H1 (cell line): ENCODE measurements at regions not wholly inside any gene's neighbourhood (a gene's known extent, or its start where the extent isn't known, plus 50 kb on each side); places are given as distances from the start of the nearest gene placed in this dataset.

ENCODE experiments used
- CTCF ChIA-PET: fragments of 300-600 bp; sonication (Branson Sonifier 250); formaldehyde crosslinking; loops from one replicate; lab custom pipeline; 2021; ENCODE audit not compliant: partially characterized antibody; lab: Charles Lee
- POLR2A ChIA-PET: fragments of 300-600 bp; sonication (Branson Sonifier 250); formaldehyde crosslinking; loops from one replicate; lab custom pipeline; 2021; ENCODE audit warnings: inconsistent platforms; ENCODE audit not compliant: partially characterized antibody; lab: Charles Lee
- DNase-seq, 2 experiments: peaks; one replicate each; pipeline versions ENCODE4 v3.0.0 to v3.0.0-alpha.2; 2010 to 2022; ENCODE audit warnings: low spot score in 2 of 2, low read depth in 1 of 2, mixed read lengths in 1 of 2
- FAIRE-seq: peaks from 2 replicates; lab custom pipeline; 2011; peaks lifted over from hg19 to GRCh38; lab: Jason Lieb, UNC
- H2AFZ ChIP-seq: 2 replicates; pipeline ENCODE4 v1.8.1; 2012; ENCODE audit warnings: low read length, inconsistent platforms
- H2AK5ac ChIP-seq: 2 replicates; pipeline ENCODE4 v1.6.1; 2013; ENCODE audit warnings: low read depth, low read length
- H2BK120ac ChIP-seq: replicated peaks from 2 replicates; pipeline ENCODE3; 2013; ENCODE audit warnings: low read depth, low read length, inconsistent platforms
- H2BK12ac ChIP-seq: 2 replicates; pipeline ENCODE4 v1.6.1; 2013; ENCODE audit warnings: low read depth, low read length
- H2BK15ac ChIP-seq: 2 replicates; pipeline ENCODE4 v1.6.1; 2013; ENCODE audit warnings: low read length
- H2BK20ac ChIP-seq: 2 replicates; pipeline ENCODE4 v1.6.1; 2013; ENCODE audit warnings: low read length
- H2BK5ac ChIP-seq: 2 replicates; pipeline ENCODE4 v1.6.1; 2013; ENCODE audit warnings: low read depth, low read length
- H3K14ac ChIP-seq: 2 replicates; pipeline ENCODE4 v1.6.1; 2013; ENCODE audit warnings: inconsistent platforms; ENCODE audit not compliant: insufficient read length
- H3K18ac ChIP-seq: 2 replicates; pipeline ENCODE4 v1.6.1; 2013; ENCODE audit warnings: low read length; ENCODE audit errors: extremely low read depth
- H3K23ac ChIP-seq: 2 replicates; pipeline ENCODE4 v1.6.1; 2013; ENCODE audit warnings: inconsistent platforms; ENCODE audit not compliant: insufficient read length
- H3K23me2 ChIP-seq: 2 replicates; pipeline ENCODE4 v1.6.1; 2013; ENCODE audit warnings: low read depth, low read length
- H3K27ac ChIP-seq: 2 replicates; pipeline ENCODE4 v1.6.1; 2011; ENCODE audit warnings: low read depth, low read length, inconsistent platforms
- H3K27me3 ChIP-seq, 4 experiments: replicated peaks in 1 of 4; 1 replicate in 1 of 4; 2 replicates in 3 of 4; pipeline versions ENCODE4 v1.6.1 to v1.8.1; 2011 to 2013; ENCODE audit warnings: low read length in 3 of 4, mild to moderate bottlenecking in 3 of 4, inconsistent platforms in 2 of 4, mixed read lengths in 2 of 4, moderate library complexity in 1 of 4; ENCODE audit not compliant: control insufficient read depth in 3 of 4, insufficient read depth in 3 of 4; ENCODE audit errors: extremely low read depth in 1 of 4
- H3K36me3 ChIP-seq, 4 experiments: 2 replicates each; pipeline versions ENCODE4 v1.6.1 to v1.8.1; 2011 to 2013; ENCODE audit warnings: mild to moderate bottlenecking in 4 of 4, low read length in 3 of 4, moderate library complexity in 2 of 4, control low read depth in 1 of 4, inconsistent platforms in 1 of 4; ENCODE audit not compliant: insufficient read depth in 4 of 4, control insufficient read depth in 2 of 4
- H3K4ac ChIP-seq: replicated peaks from 2 replicates; pipeline ENCODE3; 2013; ENCODE audit warnings: low read length, low read depth, mixed read lengths, inconsistent platforms; ENCODE audit not compliant: insufficient read length
- H3K4me1 ChIP-seq, 4 experiments: replicated peaks in 1 of 4; 1 replicate in 1 of 4; 2 replicates in 3 of 4; pipeline versions ENCODE4 v1.6.1 to v1.8.1; 2011 to 2013; ENCODE audit warnings: low read length in 3 of 4, inconsistent platforms in 2 of 4, mixed read lengths in 1 of 4; ENCODE audit not compliant: insufficient read depth in 4 of 4, control insufficient read depth in 3 of 4
- H3K4me2 ChIP-seq, 2 experiments: 2 replicates each; pipeline versions ENCODE4 v1.6.1 to v1.8.1; 2011 to 2013; ENCODE audit warnings: low read depth in 2 of 2, low read length in 2 of 2, control low read depth in 1 of 2, inconsistent platforms in 1 of 2, mild to moderate bottlenecking in 1 of 2; ENCODE audit not compliant: insufficient read depth in 1 of 2
- H3K4me3 ChIP-seq, 4 experiments: fragments of 200-600, 300-600 bp in 1 of 4; sonication (generic), shearing (Covaris generic), sonication (Bioruptor Twin) in 1 of 4; 2 replicates each; pipeline versions ENCODE4 v1.5.1 to v1.8.1; 2011 to 2016; ENCODE audit warnings: low read length in 4 of 4, low read depth in 3 of 4, control low read depth in 2 of 4, inconsistent platforms in 2 of 4, mild to moderate bottlenecking in 2 of 4, mixed read lengths in 1 of 4, moderate library complexity in 1 of 4; ENCODE audit not compliant: insufficient read depth in 2 of 4; ENCODE audit errors: extremely low read depth in 1 of 4
- H3K56ac ChIP-seq: replicated peaks from 2 replicates; pipeline ENCODE3; 2013; ENCODE audit warnings: low read depth, mild to moderate bottlenecking, mixed read lengths, low read length, inconsistent platforms; ENCODE audit not compliant: insufficient read length
- H3K79me1 ChIP-seq: 2 replicates; pipeline ENCODE4 v1.6.1; 2013; ENCODE audit warnings: low read depth, low read length, control low read depth
- H3K79me2 ChIP-seq, 2 experiments: 2 replicates each; pipeline versions ENCODE4 v1.6.1 to v1.8.1; 2012 to 2013; ENCODE audit warnings: low read length in 2 of 2, mild to moderate bottlenecking in 2 of 2, inconsistent platforms in 1 of 2; ENCODE audit not compliant: insufficient read depth in 2 of 2, control insufficient read depth in 1 of 2
- H3K9ac ChIP-seq, 4 experiments: replicated peaks in 1 of 4; 1 replicate in 1 of 4; 2 replicates in 3 of 4; pipeline versions ENCODE4 v1.6.1 to v1.8.1; 2011 to 2013; ENCODE audit warnings: low read depth in 3 of 4, low read length in 3 of 4, control low read depth in 2 of 4, mild to moderate bottlenecking in 2 of 4, moderate library complexity in 2 of 4, inconsistent platforms in 1 of 4; ENCODE audit errors: extremely low read depth in 1 of 4
- H3K9me3 ChIP-seq, 2 experiments: 2 replicates each; pipeline versions ENCODE4 v1.6.1 to v1.8.1; 2012 to 2013; ENCODE audit warnings: mild to moderate bottlenecking in 2 of 2, moderate library complexity in 2 of 2, control low read depth in 1 of 2, inconsistent platforms in 1 of 2, low read depth in 1 of 2, low read length in 1 of 2, mixed read lengths in 1 of 2; ENCODE audit not compliant: insufficient read depth in 2 of 2
- H4K20me1 ChIP-seq, 2 experiments: replicated peaks in 1 of 2; 2 replicates each; pipeline versions ENCODE3 to v1.8.1; 2011 to 2013; ENCODE audit warnings: inconsistent platforms in 2 of 2, low read length in 2 of 2, mild to moderate bottlenecking in 1 of 2; ENCODE audit not compliant: insufficient read depth in 2 of 2, control insufficient read depth in 1 of 2
- H4K5ac ChIP-seq: 2 replicates; pipeline ENCODE4 v1.6.1; 2013; ENCODE audit warnings: low read length, low read depth, mixed read lengths, inconsistent platforms; ENCODE audit not compliant: insufficient read length
- H4K8ac ChIP-seq: 2 replicates; pipeline ENCODE4 v1.8.0; 2013; ENCODE audit warnings: mild to moderate bottlenecking, moderate library complexity, low read length, inconsistent platforms; ENCODE audit not compliant: insufficient read depth; ENCODE audit errors: extremely low read depth
- H4K91ac ChIP-seq: replicated peaks from 2 replicates; pipeline ENCODE3; 2013; ENCODE audit warnings: low read length, mixed read lengths, inconsistent platforms; ENCODE audit not compliant: insufficient read length
- BRCA1 ChIP-seq: IDR thresholded peaks from 2 replicates; pipeline ENCODE4 v1.6.1; 2012; ENCODE audit warnings: low read depth, low read length, improper control_type of control experiment
- CREB1 ChIP-seq: IDR thresholded peaks from 2 replicates; pipeline ENCODE4 v1.6.1; 2012; ENCODE audit warnings: inconsistent platforms
- EGR1 ChIP-seq: IDR thresholded peaks from 2 replicates; pipeline ENCODE4 v1.6.1; 2011; ENCODE audit warnings: low read depth, low read length, borderline replicate concordance
- GABPA ChIP-seq: IDR thresholded peaks from 2 replicates; pipeline ENCODE4 v1.6.1; 2011; ENCODE audit warnings: mild to moderate bottlenecking, low read length, moderate library complexity, borderline replicate concordance; ENCODE audit not compliant: insufficient read depth
- JUN ChIP-seq: IDR thresholded peaks from 2 replicates; pipeline ENCODE4 v1.6.1; 2011; ENCODE audit warnings: low read depth, mild to moderate bottlenecking, improper control_type of control experiment, low read length
- KDM4A ChIP-seq: IDR thresholded peaks from one replicate; pipeline ENCODE4 v1.7.1; 2012; ENCODE audit warnings: low read depth, mild to moderate bottlenecking, moderate library complexity, low read length, inconsistent platforms; ENCODE audit not compliant: severe bottlenecking
- NANOG ChIP-seq: IDR thresholded peaks from 2 replicates; pipeline ENCODE4 v1.6.1; 2011; ENCODE audit warnings: low read length, low read depth, mild to moderate bottlenecking, inconsistent platforms; ENCODE audit not compliant: insufficient read depth, poor library complexity, severe bottlenecking
- SP1 ChIP-seq: IDR thresholded peaks from 2 replicates; pipeline ENCODE4 v1.6.1; 2011; ENCODE audit warnings: low read depth, low read length
- SP2 ChIP-seq: IDR thresholded peaks from 2 replicates; pipeline ENCODE4 v1.6.1; 2012; ENCODE audit warnings: mild to moderate bottlenecking, low read length, inconsistent platforms
- SP4 ChIP-seq: IDR thresholded peaks from 2 replicates; pipeline ENCODE4 v1.6.1; 2012; ENCODE audit warnings: low read length, inconsistent platforms
- SRF ChIP-seq: IDR thresholded peaks from 2 replicates; pipeline ENCODE4 v1.6.1; 2011; ENCODE audit warnings: mild to moderate bottlenecking, low read depth, low read length, moderate library complexity
- YY1 ChIP-seq: IDR thresholded peaks from 2 replicates; pipeline ENCODE4 v1.6.1; 2011; ENCODE audit warnings: low read depth, mild to moderate bottlenecking, low read length
- ZNF274 ChIP-seq: IDR thresholded peaks from 2 replicates; pipeline ENCODE4 v1.7.0; 2012; ENCODE audit warnings: low read length, borderline replicate concordance; ENCODE audit errors: extremely low read depth
- WGBS, 2 experiments: shearing (Covaris generic) in 1 of 2; methylation state at CpG; one replicate each; pipeline versions ENCODE4 v1.1.6 to v1.1.7; 2013 to 2015; ENCODE audit warnings: low lambda C conversion rate in 2 of 2, mixed read lengths in 2 of 2, inconsistent platforms in 1 of 2, low coverage in 1 of 2, missing lambda C conversion rate in 1 of 2; ENCODE audit not compliant: insufficient replicate concordance in 2 of 2, insufficient coverage in 1 of 2, insufficient read length in 1 of 2; ENCODE audit errors: extremely low coverage in 1 of 2, missing lambda C conversion rate in 1 of 2; 5-methylcytosine and 5-hydroxymethylcytosine counted together
- TF ChIP-seq, protein P1 (sequence below), 3 experiments: IDR thresholded peaks; 1 replicate in 2 of 3; 2 replicates in 1 of 3; pipeline versions ENCODE4 v1.5.1 to v1.6.1; 2011; ENCODE audit warnings: low read length in 3 of 3, mild to moderate bottlenecking in 3 of 3, inconsistent platforms in 2 of 3, low read depth in 1 of 3, moderate library complexity in 1 of 3; ENCODE audit not compliant: insufficient read depth in 1 of 3; ENCODE audit errors: control extremely low read depth in 1 of 3

- H3K18ac ChIP-seq = no peak overlapping the region
- ChIA-PET CTCF (interaction anchor here (0.6 kb wide), 1 partner anchor 404 kb away, joined by 3 read pairs; no protein-coding TSS in a partner anchor), POLR2A (no interaction called here)
- H3K9ac ChIP-seq = no peak overlapping the region
- no peak overlapping the region for H2AFZ ChIP-seq
- H3K23ac ChIP-seq = no peak overlapping the region
- H3K56ac ChIP-seq = no peak overlapping the region
- no peaks in the 10 kb centered on the region for H3K4me1 ChIP-seq
- H2BK120ac ChIP-seq = no peak overlapping the region
- H2BK5ac ChIP-seq = no peak overlapping the region
- H2BK15ac ChIP-seq = no peak overlapping the region
- no peaks in the 10 kb centered on the region for H4K20me1 ChIP-seq
- H3K4me3 ChIP-seq = no peak overlapping the region
- H2AK5ac ChIP-seq = no peak overlapping the region
- H3K36me3 ChIP-seq = no peaks in the 10 kb centered on the region
- WGBS, 2 experiments = 87% methylated on average over 3 of the region's 3 CpGs; no CpG with 5 or more reads in 1 of the 2 experiments
- H3K79me1 ChIP-seq = no peaks in the 10 kb centered on the region
- TF ChIP-seq NANOG = no peak
- no peak for TF ChIP-seq BRCA1
- TF ChIP-seq ZNF274 = no peak
- TF ChIP-seq JUN = no peak
- no peak for TF ChIP-seq SP1
- no peak for TF ChIP-seq KDM4A
- TF ChIP-seq, protein P1, sequence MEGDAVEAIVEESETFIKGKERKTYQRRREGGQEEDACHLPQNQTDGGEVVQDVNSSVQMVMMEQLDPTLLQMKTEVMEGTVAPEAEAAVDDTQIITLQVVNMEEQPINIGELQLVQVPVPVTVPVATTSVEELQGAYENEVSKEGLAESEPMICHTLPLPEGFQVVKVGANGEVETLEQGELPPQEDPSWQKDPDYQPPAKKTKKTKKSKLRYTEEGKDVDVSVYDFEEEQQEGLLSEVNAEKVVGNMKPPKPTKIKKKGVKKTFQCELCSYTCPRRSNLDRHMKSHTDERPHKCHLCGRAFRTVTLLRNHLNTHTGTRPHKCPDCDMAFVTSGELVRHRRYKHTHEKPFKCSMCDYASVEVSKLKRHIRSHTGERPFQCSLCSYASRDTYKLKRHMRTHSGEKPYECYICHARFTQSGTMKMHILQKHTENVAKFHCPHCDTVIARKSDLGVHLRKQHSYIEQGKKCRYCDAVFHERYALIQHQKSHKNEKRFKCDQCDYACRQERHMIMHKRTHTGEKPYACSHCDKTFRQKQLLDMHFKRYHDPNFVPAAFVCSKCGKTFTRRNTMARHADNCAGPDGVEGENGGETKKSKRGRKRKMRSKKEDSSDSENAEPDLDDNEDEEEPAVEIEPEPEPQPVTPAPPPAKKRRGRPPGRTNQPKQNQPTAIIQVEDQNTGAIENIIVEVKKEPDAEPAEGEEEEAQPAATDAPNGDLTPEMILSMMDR (IDR thresholded peaks at IDR 0.05; ENCODE audit: control extremely low read depth in 1 of 3, insufficient read depth in 1 of 3, low read depth in 1 of 3, low read length in 3 of 3) = no peak
- no peak for TF ChIP-seq SRF
- TF ChIP-seq SP4 = no peak
- TF ChIP-seq CREB1 = no peak
- TF ChIP-seq GABPA = no peak
- no peak for TF ChIP-seq SP2
- TF ChIP-seq EGR1 = no peak
- no peak for TF ChIP-seq YY1
- no peak overlapping the region for H2BK12ac ChIP-seq
- H3K14ac ChIP-seq = no peak overlapping the region
- H3K27ac ChIP-seq = no peak overlapping the region
- no peak overlapping the region for H3K4ac ChIP-seq
- no peak for FAIRE-seq
- no peaks in the 10 kb centered on the region for H3K23me2 ChIP-seq
- no peaks in the 10 kb centered on the region for H3K79me2 ChIP-seq
- DNase-seq = no peak
- no peak overlapping the region for H3K4me2 ChIP-seq
- H4K5ac ChIP-seq = no peak overlapping the region
- H4K91ac ChIP-seq = no peak overlapping the region
- no peak overlapping the region for H4K8ac ChIP-seq
- peaks cover 0 to 1% (median 0%) of the 10 kb centered on the region in 4 experiments; a peak in 1 of 7 replicates for H3K27me3 ChIP-seq
- no peak overlapping the region for H2BK20ac ChIP-seq
- H3K9me3 ChIP-seq = no peaks in the 10 kb centered on the region
Measured at GRCh38 chr3:153111016-153111415, 51.0 kb upstream of the RAP2B start.
